Fibroblast of pulmonary artery (primary cell): ENCODE measurements at regions not wholly inside any gene's neighbourhood (a gene's known extent, or its start where the extent isn't known, plus 50 kb on each side); places are given as distances from the start of the nearest gene placed in this dataset.

Experiments used
- DNase-seq: peaks from one replicate; pipeline ENCODE4 v3.0.0-alpha.2; 2010; ENCODE audit warnings: low read depth
- H3K4me3 ChIP-seq: replicated peaks from 2 replicates; pipeline ENCODE4 v1.5.1; 2011; ENCODE audit warnings: low read depth, mild to moderate bottlenecking, control low read depth, low read length, moderate library complexity
- TF ChIP-seq, protein P1 (sequence below): IDR thresholded peaks from 2 replicates; pipeline ENCODE4 v1.5.1; 2011; ENCODE audit warnings: mild to moderate bottlenecking, control low read depth, low read length, inconsistent platforms; ENCODE audit errors: missing control alignments

- no peak overlapping the region for H3K4me3 ChIP-seq
- no peak for DNase-seq
- TF ChIP-seq, protein P1, sequence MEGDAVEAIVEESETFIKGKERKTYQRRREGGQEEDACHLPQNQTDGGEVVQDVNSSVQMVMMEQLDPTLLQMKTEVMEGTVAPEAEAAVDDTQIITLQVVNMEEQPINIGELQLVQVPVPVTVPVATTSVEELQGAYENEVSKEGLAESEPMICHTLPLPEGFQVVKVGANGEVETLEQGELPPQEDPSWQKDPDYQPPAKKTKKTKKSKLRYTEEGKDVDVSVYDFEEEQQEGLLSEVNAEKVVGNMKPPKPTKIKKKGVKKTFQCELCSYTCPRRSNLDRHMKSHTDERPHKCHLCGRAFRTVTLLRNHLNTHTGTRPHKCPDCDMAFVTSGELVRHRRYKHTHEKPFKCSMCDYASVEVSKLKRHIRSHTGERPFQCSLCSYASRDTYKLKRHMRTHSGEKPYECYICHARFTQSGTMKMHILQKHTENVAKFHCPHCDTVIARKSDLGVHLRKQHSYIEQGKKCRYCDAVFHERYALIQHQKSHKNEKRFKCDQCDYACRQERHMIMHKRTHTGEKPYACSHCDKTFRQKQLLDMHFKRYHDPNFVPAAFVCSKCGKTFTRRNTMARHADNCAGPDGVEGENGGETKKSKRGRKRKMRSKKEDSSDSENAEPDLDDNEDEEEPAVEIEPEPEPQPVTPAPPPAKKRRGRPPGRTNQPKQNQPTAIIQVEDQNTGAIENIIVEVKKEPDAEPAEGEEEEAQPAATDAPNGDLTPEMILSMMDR, result no peak
Measured at GRCh38 chr3:117540597-117540996, 831.0 kb downstream of the TUSC7 start.

- no peak for DNase-seq
- TF ChIP-seq, protein P1, result no peak
- H3K4me3 ChIP-seq, result no peak overlapping the region
Measured at GRCh38 chr3:117541721-117542120, 832.1 kb downstream of the TUSC7 start.

- H3K4me3 ChIP-seq, result no peak overlapping the region
- no peak for DNase-seq
- TF ChIP-seq, protein P1, result no peak
Measured at GRCh38 chr3:117543521-117543920, 833.9 kb downstream of the TUSC7 start.

GRCh38 chr3:117545484-117545883 is 835.9 kb downstream of the TUSC7 start:
- H3K4me3 ChIP-seq, result no peak overlapping the region
- TF ChIP-seq, protein P1, result no peak
- DNase-seq, result no peak

DNA sequence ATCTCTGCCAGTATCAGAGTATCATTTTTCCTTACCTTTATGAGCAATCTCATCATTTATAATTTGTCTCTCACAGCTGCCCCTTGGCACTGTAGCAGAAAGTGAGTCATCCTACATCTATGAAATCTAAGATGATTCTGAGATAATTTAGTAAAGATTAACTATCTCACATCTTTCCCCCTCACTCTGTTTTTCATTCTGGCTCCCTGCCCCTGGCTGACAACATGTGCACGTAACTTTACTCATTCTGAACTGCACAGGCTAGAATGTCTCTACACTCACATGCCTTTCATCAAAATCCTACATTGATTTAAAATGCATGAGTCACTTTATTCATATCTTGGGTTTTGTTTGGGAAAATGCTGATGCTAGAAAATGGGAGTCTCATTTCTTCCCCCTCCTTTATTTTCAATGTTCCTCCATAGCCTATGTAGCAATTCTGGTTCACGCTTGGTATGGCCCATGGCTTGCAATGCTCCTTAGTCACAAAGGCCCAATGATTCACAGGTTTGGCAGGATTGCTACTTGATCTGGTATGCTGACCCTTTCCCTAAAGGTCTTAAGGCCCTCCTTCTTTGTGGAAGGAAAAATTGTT is 838.5 kb downstream of the TUSC7 start:
- H3K4me3 ChIP-seq, result no peak overlapping the region
- TF ChIP-seq, protein P1, result no peak
- peak; percentile 60 for DNase-seq

DNA sequence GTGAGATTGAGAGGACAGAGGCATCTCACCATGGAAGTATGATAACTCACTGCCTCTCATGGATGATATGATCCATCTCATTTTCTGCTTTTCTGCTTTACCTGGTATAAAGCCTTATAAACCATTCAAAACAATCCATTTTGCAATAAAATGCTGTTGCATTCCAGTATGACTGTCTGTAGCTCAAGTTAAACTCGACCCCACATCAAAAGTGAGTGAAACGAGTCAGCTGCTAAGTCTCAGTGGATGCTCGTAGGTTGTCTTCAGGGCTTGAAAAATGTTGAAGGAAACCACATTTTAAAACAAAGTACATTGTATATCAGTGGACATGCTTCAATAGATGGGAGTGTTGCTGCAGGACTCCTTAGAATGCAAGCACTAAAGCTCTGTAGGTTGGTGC is 839.0 kb downstream of the TUSC7 start:
- DNase-seq, result no peak
- H3K4me3 ChIP-seq, result no peak overlapping the region
- TF ChIP-seq, protein P1, result no peak

GRCh38 chr3:117549716-117550115 is 840.1 kb downstream of the TUSC7 start:
- TF ChIP-seq, protein P1, result no peak
- DNase-seq, result no peak
- no peak overlapping the region for H3K4me3 ChIP-seq
